HUDEP-2 (cell line): ENCODE measurements at regions not wholly inside any gene's neighbourhood (a gene's known extent, or its start where the extent isn't known, plus 50 kb on each side); places are given as distances from the start of the nearest gene placed in this dataset.
A peak's percentile ranks its signal among the peaks of the same experiment; 100 is the strongest.

ENCODE experiments used
- DNase-seq, 76 experiments: peaks; one replicate each; lab custom pipeline; 2025; ENCODE audit not compliant: unreplicated experiment in 76 of 76; lab: John Stamatoyannopoulos, UW

DNA sequence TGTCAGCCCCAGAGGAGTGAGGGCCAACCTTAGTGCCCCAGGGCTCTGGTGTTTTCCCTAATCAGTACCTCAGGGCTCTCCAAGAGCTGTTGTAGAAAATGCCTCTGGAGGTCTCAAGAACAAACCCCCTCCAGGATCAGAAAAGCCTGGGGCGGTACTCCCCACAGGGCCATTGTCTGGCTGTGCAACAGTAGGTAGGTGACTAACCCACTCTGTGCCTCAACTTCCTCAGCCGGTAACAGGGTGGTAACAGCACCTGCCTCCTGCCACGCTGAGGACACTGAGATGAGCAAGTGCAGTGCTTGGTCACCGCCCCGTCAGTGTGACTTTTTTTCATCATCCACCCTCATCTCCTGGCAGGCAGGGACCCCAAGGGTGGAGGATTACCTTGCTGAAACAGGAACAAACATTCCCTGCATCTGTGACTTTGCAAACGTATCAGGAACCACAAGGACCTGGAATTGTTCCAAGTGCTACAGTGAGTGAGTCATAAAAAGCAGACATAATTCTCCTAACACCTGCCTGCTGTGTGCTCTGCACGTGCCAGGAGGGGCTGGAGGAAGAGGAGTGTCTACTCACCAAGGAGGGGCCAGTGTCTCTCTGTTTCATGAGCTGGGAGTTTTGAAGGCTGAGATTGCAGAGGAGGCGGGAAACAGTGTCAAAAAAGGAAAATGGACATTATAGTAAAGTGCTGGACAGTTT lies 440.8 kb downstream of the NPHP4 start:
- peak in 1 of 76 experiments; percentile 27 for DNase-seq

DNA sequence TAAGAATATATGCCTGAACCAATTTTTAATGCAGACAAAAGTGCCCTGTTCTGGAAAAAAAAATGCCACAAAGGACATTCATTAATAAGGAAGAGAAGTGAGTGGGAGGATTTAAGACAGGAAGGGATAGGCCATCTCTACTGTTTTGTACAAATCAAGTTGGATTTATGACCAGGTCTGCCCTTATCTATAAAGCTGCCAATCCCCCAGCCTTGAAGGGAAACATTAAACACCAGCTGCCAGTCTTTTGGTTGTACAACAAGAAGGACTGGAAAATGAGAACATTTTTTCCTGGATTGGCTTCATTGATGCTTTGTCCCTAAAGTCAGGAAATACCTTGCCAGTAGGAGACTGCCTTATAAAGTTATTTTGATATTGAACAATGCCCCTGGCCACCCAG lies 444.0 kb downstream of the NPHP4 start:
- no peak for DNase-seq

DNA sequence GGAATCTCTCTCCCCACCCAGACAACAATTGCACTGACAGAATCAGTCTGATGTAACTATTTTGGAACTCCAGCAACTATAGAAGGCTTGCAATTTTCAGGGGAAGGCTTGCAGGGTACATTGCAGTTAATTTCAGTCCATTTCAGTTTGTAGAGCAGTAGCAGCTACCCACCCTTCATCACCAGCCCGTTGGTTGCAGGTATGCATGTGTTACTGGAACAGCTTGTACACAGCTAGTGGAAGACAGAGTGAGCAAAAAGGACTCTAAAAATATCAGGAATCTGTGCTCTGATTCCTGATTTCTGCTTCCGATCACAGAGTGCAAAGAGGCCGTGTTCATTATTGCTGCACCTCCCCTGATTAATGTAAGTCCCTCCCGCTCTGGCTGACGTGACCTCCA lies 449.0 kb downstream of the NPHP4 start:
- no peak for DNase-seq

DNA sequence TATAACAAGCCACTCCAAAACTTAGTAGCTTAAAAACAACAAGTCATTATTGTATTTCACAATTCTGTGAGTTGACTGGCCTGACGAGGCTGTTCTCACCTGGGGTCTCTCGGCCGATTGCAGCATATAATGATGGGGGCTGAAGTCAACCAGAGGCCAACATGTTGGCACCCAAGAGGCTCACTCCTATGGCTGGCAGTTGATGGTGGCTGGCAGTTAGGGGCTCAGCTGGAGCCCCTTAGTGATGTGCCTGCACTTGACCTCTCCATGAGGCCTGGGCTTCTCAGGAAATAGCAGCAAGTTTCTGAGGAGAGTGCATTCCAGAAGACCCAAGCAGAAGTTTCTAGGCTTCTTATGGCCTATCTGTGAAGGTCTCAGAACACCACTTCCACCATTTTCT lies 459.4 kb downstream of the NPHP4 start:
- no peak for DNase-seq

DNA sequence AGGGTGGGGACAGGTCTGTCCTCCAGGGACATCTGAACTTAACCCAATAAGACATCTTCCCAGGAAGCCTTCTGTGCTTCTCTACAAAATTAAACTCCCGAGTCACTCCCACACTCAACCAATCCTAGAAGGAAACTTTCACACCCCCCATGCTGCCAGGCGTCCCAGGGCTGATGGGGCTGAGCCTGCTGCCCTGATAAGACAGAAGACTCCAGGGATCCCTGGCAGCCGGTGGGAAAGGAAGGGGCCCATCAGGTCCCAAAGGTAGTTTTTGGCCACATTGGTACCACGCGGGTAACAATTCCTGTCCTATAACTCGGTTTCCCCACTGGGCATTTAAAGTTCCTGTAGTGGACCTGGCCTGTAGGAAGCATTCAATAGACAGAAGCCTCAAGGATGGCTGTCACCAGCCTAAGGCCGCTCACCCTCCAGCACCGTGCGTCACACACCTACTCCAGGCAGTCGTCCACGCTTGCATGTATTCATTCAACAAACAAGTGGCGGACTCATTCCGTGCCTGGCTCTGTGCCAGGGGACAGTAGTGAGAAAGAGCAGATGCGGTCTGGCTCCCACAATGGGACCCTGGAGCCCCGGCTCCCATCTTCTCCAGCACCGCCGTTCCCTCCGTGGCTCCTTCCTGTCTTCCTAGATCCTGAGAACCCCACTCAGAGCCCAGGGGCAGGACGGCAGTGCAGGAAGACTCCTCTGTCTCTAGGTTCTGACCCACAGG lies 465.2 kb downstream of the NPHP4 start:
- no peak for DNase-seq

DNA sequence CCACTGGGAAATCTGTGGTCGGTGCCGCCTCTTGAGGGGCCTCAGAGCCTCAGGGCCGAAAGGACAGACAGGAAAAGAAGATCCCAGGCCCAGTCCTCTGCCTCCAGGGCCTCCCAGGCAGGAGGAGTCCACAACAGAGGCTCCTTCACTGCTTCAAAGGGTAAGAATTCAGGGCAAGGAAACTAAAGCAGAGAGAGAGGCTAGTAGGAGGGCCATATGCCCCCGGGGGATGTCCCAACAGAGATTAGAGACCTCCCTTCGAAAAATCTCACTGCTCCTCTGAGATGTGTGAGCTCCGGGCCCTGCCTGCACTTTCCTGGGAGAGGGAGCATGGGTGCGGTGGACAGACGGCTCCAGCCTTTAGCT lies 465.9 kb downstream of the NPHP4 start:
- DNase-seq, result no peak

DNA sequence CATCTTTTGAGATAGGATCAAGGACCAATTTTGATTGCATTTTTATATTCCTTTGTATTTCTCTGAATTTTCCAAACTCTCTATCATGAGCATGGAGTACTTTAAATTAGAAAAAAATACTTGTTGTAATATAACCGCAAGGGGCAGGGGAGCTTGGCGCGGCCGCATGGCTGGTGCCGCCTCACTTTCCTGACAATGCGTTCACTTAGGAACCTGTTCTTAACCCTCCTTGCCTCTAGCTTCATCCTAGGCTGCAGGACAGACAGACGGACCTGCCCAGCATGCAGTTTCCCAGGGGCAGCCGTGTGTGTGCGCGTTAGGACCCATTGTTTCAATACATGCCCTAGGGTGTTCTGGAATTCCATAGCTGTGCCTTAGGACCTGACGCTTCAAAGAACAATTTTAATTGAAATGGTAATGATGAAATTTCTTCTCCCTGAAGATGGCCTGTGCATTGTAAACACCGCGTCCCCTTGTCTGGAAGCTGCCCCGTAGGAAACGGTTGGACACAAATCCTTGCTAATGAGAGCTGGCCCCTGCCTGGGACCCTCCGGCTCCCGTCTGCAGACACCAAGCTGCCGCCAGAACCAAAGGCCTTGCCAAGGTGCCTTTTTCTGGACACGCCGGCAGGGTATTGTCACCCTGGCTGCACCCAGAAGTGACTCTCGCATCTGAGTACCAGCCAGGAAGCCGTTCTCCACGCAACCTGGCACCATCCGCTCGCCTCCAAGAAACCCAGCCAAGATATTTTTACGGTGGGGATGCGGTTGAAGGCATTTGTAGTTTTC lies 466.4 kb downstream of the NPHP4 start:
- no peak for DNase-seq

DNA sequence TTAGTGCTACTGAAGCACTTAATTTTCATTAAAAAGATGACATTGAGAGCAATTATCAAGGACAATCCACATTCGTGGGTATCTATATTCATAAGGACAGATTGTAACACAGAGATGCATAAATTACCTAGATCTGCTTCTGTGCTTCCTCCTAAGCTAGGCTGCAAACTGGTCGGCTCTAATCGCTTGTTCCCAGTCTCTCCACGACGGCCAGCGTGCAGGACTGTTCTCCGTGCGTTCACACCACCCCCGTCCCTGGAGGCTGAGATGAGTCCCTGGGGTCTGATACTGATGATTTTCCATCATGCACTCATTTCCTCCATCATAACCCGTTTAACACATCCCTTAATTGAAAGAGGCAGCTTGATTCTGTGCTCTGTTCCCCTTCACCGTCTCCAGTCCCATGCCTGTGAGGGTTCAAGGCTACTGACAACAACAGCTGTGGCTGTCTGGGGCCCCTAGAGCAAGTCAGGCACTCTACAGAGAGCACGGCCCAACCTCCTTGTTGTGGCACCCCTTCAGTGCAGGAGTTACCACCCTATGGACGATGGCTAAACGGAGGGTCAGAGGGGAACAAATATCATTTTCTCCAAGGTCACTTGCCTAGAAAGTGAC lies 469.6 kb downstream of the NPHP4 start:
- DNase-seq, result no peak

DNA sequence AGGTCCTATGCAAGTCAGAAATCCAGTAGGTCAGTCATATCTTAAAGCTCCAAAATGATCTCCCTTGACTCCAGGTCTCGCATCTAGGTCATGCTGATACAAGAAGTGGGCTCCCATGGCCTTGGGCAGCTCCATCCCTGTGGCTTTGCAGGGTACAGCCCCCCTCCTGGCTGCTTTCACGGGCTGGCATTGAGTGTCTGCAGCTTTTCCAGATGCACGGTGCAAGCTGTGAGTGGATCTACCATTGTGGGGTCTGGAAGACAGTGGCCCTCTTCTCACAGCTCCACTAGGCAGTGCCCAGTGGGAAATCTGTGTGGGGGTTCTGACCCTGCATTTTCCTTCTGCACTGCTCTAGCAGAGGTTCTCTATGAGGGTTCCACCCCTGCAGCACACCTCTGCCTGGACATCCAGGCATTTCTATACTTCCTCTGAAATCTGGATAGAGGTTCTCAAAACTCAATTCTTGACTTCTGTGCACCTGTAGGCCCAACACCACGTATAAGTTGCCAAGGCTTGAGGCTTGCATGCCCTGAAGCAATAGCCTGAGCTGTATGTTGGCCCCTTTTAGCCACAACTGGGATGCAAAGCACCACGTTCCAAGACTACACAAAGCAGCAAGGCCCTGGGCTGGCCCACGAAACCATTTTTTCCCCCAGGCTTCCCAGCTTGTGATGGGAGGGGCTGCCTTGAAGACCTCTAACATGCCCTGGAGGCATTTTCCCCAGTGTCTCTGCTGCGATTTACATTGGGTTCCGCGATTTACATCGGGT lies 472.7 kb downstream of the NPHP4 start:
- no peak for DNase-seq

DNA sequence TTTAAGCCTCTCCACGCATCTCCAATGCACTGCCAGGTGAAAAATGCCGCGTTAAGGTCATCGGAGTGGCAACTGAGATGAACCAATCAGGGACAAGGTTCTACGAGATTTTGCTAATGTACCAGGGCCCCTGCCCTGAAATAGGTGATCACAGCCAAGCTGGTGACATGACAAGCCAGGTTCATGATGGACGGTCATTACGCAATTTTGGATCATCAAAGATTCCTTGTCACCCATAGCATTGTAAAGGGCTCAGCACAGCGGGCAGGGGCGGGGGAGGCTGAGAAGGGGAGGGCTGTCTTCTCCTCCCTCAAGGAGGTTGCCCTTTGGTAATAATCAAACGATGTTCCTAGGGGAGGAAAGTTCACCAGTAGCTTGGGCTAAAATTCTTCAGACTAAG lies 475.5 kb downstream of the NPHP4 start:
- no peak for DNase-seq

DNA sequence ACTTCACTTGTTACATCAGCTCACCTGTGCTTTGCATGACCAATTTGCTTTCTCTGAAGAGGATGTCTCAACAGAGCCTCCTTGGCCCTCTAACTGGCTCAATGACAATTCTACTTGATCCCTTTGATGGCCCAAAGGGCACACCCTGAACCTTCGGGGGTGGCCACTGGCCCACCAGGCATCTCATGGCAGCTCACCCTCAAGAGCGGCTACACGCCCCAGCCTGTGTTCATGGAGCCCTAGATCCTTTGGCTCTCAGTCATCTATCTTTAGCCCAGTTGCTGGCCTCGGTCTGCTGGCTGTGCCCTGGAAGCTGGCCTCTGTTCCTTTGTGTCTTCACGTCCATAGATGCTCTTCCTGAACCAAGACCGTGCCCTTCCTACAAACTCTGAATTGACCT lies 476.7 kb downstream of the NPHP4 start:
- no peak for DNase-seq

DNA sequence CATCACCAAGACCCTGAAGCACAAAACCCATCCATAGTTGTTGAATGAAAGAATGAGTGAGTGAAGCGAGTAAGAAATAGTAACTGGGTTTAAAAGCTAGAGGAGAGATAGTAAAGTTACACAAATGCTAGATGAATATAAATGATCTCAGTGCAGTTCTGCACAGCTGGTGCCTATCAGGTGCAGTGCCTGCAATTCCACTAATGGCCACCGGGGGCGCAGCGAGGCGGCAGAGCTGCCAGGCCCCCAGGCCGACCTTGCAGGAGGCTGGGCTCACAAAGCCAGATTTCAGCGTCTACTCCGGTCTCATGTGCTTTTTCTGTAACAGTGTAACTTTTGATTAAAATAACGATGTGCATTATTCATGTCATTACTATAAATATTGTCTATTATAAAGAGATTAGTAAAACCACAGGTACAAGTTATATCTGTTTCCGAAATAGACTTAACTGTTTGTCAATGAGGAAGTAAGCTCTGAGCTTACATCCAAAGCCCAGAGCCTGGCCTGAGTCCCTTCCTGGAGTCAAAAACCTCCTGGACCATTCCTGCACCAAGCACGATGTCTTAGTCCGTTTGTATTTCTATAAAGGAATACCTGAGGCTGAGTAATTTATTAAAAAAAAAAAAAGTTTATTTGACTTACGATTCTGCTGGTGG lies 477.6 kb downstream of the NPHP4 start:
- DNase-seq, result peak in 53 of 76 experiments; percentile 0 to 65 (median 30)

DNA sequence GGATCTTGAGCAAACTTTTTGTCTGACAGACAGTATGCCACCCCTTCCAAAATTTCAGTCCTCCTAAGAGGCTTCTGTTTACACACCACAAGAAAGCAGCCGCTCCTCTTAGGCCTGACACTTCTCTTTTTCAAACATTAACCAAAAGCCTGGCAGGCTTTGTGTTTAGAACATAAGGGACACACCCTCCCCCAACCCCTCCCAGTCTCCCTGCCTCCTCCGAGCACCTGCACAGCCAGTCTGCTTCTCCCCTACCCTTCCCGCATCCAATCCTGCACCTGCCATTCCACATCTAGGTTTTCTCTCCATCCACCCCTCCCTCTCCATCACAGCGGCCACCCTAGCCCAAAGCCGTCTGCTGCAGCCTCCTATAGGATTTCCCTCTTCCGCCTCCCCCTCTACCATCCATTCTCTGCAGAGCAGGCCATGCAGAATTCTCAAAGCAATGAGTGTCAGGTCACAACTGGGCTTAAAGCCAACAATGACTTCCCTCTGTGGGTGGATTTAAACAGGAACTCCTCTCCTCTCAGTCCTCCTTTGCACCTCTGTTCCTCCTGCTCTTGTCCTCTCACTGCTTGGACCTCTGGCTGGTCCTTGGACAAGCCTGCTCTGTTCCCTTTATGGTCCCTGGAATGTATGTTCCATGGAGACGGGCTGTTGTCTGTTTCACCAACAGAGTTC lies 478.2 kb downstream of the NPHP4 start:
- peak in 1 of 76 experiments; percentile 4 for DNase-seq

DNA sequence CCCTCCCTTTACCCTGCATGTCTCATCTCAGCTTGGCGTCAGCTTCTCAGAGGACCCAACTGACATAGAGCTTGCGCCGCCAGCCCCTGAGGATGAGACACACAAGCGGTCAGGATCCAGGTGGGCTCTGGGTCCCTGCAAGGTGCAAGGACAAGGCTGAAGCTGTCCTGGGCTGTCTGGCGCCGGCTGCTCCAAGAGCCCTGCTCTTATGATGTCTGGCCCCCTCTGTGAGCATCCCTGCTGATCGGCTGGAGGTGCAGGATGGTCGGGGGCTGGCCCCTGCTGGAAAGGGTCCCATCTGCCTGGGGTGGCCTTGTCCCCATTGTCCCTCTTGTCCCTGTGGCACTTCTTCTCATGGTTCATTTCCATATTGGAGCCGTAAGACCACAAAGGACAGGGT lies 479.0 kb downstream of the NPHP4 start:
- no peak for DNase-seq

DNA sequence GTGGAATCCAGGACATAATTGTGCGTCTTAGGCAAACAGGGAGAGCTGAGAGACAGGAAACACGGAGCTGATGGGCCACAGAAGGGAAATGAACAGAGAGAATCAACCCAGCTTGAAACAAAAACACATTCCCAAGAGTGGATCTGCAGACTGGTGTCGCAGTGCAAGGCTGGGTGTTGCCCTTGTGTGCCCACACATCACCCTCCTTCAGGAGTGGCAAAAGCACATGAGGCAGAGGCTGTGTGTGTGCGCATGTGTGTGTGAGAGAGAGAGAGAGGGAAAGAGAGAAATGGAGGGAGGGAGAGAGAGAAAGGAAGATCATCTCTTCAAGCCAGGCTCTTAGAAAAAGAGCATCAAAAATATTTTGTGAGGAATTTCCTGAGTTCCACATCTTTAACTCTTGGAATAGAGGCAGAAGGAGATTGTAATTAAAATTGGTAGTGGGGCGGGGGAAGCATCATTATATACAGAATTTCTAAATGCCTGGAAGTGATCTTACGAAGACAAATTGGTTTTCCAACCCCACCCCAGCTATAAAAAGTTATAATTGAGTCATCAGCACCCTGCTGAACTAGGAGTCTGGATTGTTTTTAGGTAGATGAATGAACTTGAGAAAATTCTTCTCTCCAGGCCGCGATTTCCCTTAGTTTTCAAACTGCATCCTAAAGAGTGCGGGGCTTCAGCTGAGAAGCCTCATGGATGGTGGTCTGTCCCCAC lies 480.7 kb downstream of the NPHP4 start:
- DNase-seq, result no peak

DNA sequence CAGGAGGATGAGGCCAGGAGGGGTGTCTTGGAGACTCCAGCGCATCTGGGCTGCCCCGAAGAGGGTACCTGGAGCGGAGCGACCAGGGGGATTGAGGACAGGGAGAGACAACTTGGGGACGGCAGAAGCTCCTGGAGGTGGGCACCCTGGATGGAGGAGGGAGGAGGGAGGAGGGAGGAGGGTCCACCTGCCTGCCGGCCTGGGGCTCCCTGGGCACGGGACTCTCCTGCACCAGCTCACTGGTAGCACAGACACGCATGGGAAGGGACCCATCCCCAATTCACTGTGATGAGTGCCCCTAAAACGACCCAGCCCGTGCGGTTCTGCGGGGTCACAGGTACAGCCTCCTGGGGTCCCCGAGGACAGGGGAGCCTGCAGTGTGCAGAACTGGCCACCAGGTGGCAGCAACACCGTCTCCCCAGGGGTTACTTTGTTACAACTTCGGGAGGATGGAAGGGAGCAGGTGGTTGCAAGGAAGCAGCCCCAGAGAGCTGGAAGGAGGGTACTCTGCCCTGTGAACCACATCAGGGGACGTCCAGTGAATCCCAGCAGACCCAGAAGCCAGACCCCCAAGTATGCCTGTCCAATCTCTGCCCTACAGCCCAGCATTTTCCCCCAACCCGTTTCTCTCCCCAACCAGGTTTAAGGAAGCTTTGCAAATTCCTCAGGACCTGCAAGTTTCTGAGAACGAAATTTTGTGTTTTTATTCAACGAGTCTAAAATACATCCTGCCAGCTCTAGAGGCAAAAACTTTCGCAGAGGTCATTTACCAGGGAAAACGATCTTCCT lies 482.4 kb downstream of the NPHP4 start:
- DNase-seq, result peak in 33 of 76 experiments; percentile 1 to 51 (median 19)

DNA sequence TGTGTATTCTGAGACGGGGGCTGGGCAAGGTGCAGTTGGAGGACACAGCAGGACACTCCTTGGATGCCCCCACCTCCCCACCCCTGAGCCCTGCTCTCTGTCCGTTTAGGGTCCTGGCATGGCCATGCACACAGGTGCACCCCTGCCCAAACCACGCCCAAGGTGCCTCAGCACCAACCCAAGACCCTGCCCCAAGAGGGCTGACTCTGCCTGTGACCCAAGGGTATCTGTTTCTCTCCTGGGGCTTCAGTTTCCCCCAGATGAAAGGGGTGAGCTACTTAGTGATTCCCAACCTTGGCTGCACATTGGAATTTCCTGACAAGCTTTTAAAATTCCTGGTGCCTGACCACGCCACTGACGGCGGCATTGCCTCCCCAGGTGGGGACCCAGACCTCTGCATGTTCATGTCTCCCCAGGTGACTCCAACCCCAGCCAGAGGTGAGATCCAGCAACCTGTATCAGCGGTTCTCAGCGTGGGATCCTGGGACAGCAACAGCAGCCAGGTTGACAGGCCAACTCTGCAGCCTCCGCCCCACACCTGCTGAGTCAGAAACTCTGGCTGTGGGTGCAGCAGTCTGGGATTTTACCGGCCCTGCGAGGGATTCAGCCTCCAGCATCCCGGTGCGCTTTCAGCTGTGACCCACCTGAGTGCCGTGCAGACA lies 483.4 kb downstream of the NPHP4 start:
- no peak for DNase-seq
